ENCODE measurements at regions not wholly inside any gene's neighbourhood (a gene's known extent, or its start where the extent isn't known, plus 50 kb on each side); places are given as distances from the start of the nearest gene placed in this dataset.

DNA sequence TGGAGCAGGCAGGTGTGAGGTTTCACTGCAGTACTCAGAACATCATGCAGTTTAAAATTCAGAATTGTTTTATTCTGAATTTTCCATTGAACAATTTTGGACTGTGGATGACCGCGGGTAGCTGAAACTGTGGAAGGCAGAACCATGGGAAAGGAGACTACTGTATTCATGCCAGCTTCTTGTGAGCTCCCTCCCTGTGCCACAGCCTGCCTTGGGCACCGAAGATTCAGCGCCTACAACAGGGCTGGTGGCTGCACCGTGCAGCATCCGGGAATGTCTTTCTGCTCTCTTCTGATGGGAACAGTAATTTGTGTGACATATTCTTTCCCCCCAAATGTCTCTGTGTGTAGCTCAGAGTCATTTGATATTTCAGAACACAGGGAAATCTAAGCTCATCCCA lies 118.5 kb upstream of the NKX1-1 start:
- ATAC-seq (ENCODE audit: insufficient read depth, low read depth) (no peak), DNase-seq (no peak)
- Histone ChIP-seq H3K4me2 (ENCODE audit: insufficient read depth, low read length) (no peak overlapping the region), H3K4me3 (ENCODE audit: low read depth in 1 of 2, low read length in 2 of 2) (no peak overlapping the region), H3K27me3 (ENCODE audit: insufficient read depth, low read length, poor library complexity) (peaks cover 16% of the 10 kb centered on the region), H4K20me1 (ENCODE audit: insufficient read depth, low read length) (no peaks in the 10 kb centered on the region), H3K9me3 (ENCODE audit: insufficient read depth, low read length, severe bottlenecking) (no peaks in the 10 kb centered on the region), H3K9ac (ENCODE audit: low read depth, low read length) (no peak overlapping the region), H3K4me1 (ENCODE audit: insufficient read depth, low read length) (no peaks in the 10 kb centered on the region), H3K36me3 (ENCODE audit: insufficient read depth, low read length) (no peaks in the 10 kb centered on the region), H2AFZ (ENCODE audit: low read depth, low read length) (no peak overlapping the region), H3K79me2 (ENCODE audit: insufficient read depth, low read length) (no peaks in the 10 kb centered on the region), H3K27ac (ENCODE audit: low read length) (no peak overlapping the region)
- no peak for TF ChIP-seq EZH2 (IDR thresholded peaks at IDR 0.05; ENCODE audit: borderline replicate concordance, low read depth, low read length, severe bottlenecking)
- no peak for TF ChIP-seq CTCF (IDR thresholded peaks at IDR 0.05; ENCODE audit: borderline replicate concordance, extremely low read depth, low read length, poor library complexity, severe bottlenecking)

DNA sequence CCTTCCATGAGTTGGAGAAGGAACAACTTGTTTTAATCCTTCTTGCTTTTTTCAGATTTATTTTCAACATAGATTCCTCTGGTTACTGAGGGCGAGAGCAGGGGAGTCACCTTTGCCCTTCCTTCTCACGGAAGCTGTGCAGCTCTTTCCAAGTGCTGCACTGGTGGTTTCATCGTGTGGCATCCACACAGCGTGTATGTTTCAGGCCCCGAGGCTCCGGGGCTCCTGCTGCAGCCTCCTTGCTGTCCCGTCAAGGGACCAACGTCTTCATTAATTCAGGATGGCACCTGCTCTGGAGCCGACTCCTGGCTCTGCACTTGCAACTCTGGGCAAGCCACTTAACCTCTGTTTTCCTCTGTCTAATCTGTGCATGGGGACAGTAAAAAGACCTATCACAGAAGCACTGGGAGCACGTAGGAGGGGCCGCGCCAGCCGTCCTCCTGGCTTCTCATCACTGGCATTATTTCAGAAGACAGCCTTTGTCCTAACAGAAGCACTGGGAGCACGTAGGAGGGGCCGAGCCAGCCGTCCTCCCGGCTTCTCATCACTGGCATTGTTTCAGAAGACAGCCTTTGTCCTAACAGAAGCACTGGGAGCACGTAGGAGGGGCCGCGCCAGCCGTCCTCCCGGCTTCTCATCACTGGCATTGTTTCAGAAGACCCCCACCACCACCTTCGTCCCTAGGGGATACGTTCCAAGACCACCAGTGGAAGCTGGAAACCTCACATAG lies 117.8 kb upstream of the NKX1-1 start:
- H3K4me2 ChIP-seq (ENCODE audit: insufficient read depth, low read length) = no peak overlapping the region
- H3K27me3 ChIP-seq (ENCODE audit: insufficient read depth, low read length, poor library complexity) = peaks cover 11% of the 10 kb centered on the region
- H3K9ac ChIP-seq (ENCODE audit: low read depth, low read length) = no peak overlapping the region
- H3K4me3 ChIP-seq (ENCODE audit: low read depth in 1 of 2, low read length in 2 of 2) = no peak overlapping the region
- H3K9me3 ChIP-seq (ENCODE audit: insufficient read depth, low read length, severe bottlenecking) = no peaks in the 10 kb centered on the region
- H4K20me1 ChIP-seq (ENCODE audit: insufficient read depth, low read length) = no peaks in the 10 kb centered on the region
- no peaks in the 10 kb centered on the region for H3K4me1 ChIP-seq (ENCODE audit: insufficient read depth, low read length)
- H3K27ac ChIP-seq (ENCODE audit: low read length) = no peak overlapping the region
- TF ChIP-seq CTCF (IDR thresholded peaks at IDR 0.05; ENCODE audit: borderline replicate concordance, extremely low read depth, low read length, poor library complexity, severe bottlenecking) = no peak
- TF ChIP-seq EZH2 (IDR thresholded peaks at IDR 0.05; ENCODE audit: borderline replicate concordance, low read depth, low read length, severe bottlenecking) = no peak
- H3K79me2 ChIP-seq (ENCODE audit: insufficient read depth, low read length) = no peaks in the 10 kb centered on the region
- no peaks in the 10 kb centered on the region for H3K36me3 ChIP-seq (ENCODE audit: insufficient read depth, low read length)
- ATAC-seq (ENCODE audit: insufficient read depth, low read depth) (no peak), DNase-seq (no peak)
- H2AFZ ChIP-seq (ENCODE audit: low read depth, low read length) = no peak overlapping the region

DNA sequence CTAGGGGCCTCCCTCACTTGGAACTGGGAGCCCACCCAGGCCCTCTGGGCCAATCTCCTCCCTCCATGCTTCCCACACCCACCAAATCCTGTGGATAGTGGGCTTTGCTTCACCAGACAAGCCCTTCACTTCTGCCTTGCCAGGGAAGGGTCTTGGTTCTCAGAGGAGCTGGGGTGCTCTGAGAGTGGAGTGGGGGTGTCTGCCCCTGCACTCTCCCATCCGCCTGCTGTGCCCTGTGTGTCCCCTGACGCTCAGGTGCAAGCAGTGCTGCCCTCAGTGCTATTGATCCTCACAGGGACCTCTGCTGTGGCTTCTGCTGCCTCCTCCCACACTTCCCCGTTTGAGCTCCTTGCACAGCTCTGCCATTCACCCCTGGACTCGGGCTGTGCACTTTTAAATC lies 117.3 kb upstream of the NKX1-1 start:
- Histone ChIP-seq H3K9ac (ENCODE audit: low read depth, low read length) (no peak overlapping the region), H3K9me3 (ENCODE audit: insufficient read depth, low read length, severe bottlenecking) (no peaks in the 10 kb centered on the region), H3K4me3 (ENCODE audit: low read depth in 1 of 2, low read length in 2 of 2) (no peak overlapping the region), H3K4me2 (ENCODE audit: insufficient read depth, low read length) (no peak overlapping the region), H4K20me1 (ENCODE audit: insufficient read depth, low read length) (no peaks in the 10 kb centered on the region), H3K27ac (ENCODE audit: low read length) (no peak overlapping the region), H3K27me3 (ENCODE audit: insufficient read depth, low read length, poor library complexity) (peaks cover 10% of the 10 kb centered on the region), H2AFZ (ENCODE audit: low read depth, low read length) (no peak overlapping the region), H3K79me2 (ENCODE audit: insufficient read depth, low read length) (no peaks in the 10 kb centered on the region), H3K4me1 (ENCODE audit: insufficient read depth, low read length) (no peaks in the 10 kb centered on the region), H3K36me3 (ENCODE audit: insufficient read depth, low read length) (no peaks in the 10 kb centered on the region)
- TF ChIP-seq EZH2 (IDR thresholded peaks at IDR 0.05; ENCODE audit: borderline replicate concordance, low read depth, low read length, severe bottlenecking) (no peak), CTCF (IDR thresholded peaks at IDR 0.05; ENCODE audit: borderline replicate concordance, extremely low read depth, low read length, poor library complexity, severe bottlenecking) (no peak)
- ATAC-seq (ENCODE audit: insufficient read depth, low read depth) = no peak
- DNase-seq = no peak
